NOMO-1 treated with dmso at 0.1 percent for 144 hours (cell line): ENCODE measurements at regions not wholly inside any gene's neighbourhood (a gene's known extent, or its start where the extent isn't known, plus 50 kb on each side); places are given as distances from the start of the nearest gene placed in this dataset.
"Not testable (repeated sequence)": the region's sequence is repeated elsewhere in the genome, so short reads cannot be mapped to it uniquely, and the experiment has no call there.

Experiments
- DNase-seq: peaks from one replicate; lab custom pipeline; 2025; ENCODE audit not compliant: unreplicated experiment; lab: John Stamatoyannopoulos, UW

DNA sequence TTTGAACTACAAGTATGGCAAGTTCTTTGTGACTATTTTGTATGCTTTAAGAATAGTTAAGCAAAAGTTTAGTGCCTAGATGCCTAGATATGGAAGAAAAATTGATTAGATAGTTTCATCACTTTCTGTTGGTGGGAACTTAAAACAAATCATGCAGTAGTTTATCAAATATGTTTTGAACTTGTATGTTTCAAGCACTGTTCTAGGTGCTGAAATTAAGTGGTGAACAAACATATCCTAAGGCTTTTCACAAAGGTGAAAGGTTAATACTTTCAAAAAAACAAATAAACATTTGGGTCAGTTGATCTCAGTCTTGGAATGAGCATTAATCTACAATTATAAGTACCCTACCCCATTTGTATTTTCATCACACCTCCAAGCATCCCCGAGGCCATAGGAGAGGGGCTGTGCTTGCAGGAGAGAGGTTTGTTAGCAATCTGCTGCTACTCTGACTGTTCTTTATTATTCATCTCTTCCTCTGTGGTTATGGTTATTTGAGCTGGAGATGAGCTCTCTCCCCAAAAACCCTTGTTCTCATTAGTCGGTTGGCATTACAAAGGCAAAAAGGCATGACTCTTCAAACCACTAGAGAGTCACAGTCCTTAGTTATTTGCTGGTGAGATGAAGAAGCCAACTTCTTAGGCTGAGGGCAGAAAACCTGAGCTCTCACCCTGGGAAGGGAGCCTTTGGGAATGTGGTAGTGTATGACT is 103.9 kb upstream of the FHL2 start:
- DNase-seq, result no peak

DNA sequence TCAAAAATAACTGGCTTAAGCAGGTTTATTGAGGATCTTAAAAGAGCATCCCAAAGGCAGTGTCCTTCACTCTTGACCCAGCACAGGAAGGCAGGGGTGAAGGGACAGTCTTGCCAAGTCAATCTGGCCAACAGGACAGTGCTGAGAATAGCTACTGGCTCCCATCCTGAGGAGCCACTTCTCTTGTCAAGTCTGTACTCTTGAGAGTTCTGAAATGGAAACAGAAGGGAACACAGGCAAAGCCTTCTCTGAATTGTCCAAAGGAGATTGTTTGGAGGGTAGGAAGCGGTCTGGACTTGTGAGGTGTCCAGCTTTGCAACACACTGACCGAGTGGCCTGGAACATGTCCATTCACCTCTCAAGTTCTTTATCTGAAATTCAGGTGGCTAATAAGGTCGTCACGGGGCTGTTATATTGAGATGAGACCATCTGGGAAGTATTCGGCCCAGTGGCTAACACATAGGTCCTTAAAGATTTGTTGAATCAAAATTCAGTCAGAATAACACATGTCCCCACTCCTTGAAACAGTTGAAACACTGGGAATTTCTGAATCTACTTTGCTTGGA is 99.5 kb upstream of the FHL2 start:
- DNase-seq, result no peak

GRCh38 chr2:105497094-105497493 is 98.2 kb upstream of the FHL2 start:
- DNase-seq, result no peak

GRCh38 chr2:105496271-105496670 is 97.4 kb upstream of the FHL2 start:
- DNase-seq, result no peak

DNA sequence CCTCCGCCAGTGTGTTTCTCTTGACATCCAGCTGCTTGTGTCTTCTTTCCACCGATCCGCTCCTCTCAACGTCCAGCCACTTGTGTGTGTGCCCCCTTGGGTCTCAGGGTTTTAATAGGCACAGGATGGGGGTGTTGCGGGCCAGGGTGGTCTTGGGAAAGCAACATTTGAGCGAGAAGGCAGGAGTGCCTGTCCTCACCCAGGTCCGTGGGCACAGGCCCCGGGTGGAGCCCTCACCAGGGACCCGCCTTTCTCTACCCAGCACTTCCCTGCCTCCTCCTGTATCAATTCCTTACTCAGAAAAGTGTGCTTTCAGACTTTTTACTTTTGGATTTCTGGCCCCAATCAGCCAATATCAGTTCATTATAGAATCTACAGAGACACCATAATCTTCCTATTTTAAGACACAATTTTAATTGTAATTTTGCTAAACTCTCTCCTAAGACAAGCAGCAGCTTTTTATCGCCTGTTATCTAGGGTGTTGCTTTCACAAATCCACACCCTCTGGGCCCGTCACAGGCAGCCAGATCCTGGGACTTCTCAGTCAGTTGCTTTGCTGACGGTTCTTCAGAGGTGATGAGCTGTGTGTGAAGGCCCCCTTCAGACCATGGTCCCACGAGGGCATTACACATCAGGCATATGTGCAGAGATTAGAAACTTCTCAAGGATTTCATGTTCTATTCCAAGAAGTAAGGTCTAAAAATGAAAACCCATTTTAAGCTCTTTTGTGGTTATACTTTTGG is 96.0 kb upstream of the FHL2 start:
- DNase-seq, result no peak

- no peak for DNase-seq
Observed at GRCh38 chr2:105490956-105491355, 92.1 kb upstream of the FHL2 start.

- no peak for DNase-seq
Observed at GRCh38 chr2:105490204-105490603, 91.4 kb upstream of the FHL2 start.

DNA sequence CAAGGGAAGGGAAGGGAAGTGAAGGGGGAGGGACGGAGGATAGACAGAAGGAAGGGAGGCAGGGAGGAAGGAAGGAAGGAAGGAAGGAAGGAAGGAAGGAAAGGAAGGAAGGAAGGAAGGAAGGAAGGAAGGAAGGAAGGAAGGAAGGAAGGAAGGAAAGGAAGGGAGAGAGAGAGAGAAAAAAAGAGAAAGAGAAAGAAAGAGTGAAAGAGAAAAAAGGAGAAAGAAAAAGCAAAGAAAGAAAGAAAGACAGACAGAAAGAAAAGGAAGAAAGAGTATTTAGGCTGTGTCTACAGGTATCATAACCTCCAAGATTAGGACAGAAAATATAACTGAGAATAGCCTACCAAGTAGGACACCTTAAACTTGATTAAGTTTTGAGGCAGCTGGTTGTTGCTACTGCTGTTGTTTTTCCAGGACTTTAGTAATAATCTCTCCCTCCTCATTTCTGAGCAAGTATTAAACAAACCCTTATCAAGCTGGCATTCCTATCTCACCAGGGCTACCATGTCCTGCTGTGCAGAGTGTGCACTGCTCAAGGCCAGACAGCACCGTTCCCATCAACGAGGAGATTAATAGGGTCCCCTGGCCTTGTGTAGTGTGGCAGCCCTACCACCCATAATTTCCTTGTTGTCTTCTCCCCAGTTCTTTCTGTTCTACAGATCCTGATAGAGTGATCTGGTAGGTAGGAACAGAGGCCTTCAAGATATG is 90.5 kb upstream of the FHL2 start:
- DNase-seq, result no peak

DNA sequence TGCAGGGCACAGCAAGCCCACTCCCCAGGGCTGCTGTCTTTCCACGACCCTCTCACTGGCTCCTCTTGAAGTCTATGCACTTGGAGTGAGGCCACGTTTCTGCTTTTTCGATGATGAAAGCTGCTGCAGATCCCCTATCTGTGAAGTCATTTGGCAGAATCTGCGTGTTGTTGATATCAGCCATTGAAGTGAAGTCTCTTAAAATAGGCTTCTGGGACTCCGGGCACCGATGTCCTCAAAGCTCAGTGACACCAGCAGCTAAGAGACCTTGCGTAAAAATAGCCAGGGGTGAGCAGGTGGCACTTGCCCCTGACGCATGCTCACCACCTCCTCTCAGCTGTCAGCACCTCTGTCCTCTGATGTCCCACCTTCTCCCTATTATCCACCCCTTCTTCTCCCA is 89.4 kb upstream of the FHL2 start:
- DNase-seq, result no peak

- DNase-seq, result no peak
Observed at GRCh38 chr2:105487142-105488069, 88.6 kb upstream of the FHL2 start.

GRCh38 chr2:105486762-105487141 is 87.9 kb upstream of the FHL2 start:
- DNase-seq, result no peak

DNA sequence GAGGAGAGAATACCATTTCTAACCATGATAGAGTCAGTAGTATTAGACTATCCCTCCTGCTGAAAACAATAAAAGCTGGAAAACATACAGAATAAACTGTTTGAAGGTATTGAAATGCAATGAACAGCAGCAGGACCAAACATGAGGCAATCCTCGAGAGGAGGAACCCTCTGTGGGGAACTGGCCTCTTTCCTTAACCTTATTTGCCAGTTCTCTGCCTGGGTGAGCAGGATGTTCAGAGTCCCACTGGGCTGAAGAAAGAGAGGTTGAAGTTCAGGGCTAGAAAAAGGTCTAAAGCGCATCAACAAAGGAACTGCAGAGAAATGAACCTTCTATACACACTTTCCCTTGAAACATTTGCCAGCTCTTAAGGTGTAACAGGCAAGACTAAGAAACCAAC is 79.8 kb upstream of the FHL2 start:
- no peak for DNase-seq

- DNase-seq, result not testable (repeated sequence)
Observed at GRCh38 chr2:105477050-105477620, 78.3 kb upstream of the FHL2 start.

GRCh38 chr2:105473011-105473410 is 74.2 kb upstream of the FHL2 start:
- no peak for DNase-seq

DNA sequence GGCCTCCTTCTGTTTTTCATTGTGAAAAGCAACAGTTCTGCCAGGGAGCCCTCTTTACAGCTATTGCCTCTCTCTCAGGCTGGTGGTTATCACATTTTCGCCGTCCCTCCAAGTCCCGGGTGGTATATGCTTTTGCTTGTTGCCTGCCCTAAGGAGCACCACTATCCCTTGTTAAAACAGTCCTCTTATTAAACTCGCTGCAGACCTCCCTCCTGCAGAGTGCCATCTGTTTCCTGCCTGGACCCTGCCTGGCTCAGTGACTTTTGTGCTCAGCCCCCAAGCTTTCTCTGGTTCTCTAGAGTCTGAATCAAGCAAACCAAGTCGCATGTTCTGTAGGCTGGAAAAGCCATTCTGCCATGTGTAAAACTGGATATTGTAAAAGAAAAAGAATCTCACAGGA is 72.1 kb upstream of the FHL2 start:
- DNase-seq, result no peak

DNA sequence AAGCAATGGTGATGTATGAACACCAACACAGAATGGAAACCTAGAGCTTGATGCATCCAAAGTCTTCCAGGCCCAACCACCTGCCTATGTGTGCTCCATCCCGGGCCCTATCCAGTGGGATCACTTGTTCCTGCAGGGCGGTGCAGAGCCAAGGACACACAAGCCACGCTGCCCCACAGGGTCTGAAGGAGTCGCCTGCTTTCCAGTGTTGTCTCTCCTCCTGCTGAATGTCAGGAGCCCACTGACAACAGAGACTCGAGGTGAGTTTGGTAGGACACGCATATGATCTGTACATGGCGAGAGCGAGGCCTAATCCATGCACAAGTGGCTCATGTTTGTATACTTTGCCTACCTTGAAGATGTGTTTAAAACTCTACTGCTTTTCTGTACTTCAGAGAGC is 70.9 kb upstream of the FHL2 start:
- DNase-seq, result no peak

DNA sequence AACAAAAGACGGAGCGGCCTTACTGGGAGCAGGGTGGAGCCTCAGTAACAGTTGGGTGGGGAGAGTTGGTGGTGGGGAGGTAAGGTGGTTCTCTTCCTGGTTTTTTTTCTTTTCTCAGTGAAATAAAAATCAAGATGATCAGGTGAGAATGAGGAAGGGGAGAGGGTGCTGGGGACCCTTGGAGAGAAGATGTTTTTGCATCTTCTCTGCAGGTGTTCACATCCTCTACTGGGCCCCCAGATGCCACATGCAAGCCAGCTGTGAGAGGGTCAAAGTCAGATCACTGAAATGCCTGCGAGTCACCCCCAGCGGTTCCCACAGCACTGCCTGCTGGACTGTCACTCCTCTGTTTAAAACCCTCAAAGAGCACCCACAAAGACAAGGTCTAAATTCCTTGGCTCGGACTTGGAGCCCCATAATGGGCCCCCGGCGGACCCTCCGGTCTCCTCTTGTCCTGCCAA is 69.8 kb upstream of the FHL2 start:
- no peak for DNase-seq

GRCh38 chr2:105464325-105464724 is 65.5 kb upstream of the FHL2 start:
- DNase-seq, result no peak

GRCh38 chr2:105460048-105460732 is 61.3 kb upstream of the FHL2 start:
- no peak for DNase-seq

GRCh38 chr2:105458076-105458475 is 59.2 kb upstream of the FHL2 start:
- no peak for DNase-seq
